Esophagus squamous epithelium (tissue), 5 donors: ENCODE measurements at regions not wholly inside any gene's neighbourhood (a gene's known extent, or its start where the extent isn't known, plus 50 kb on each side); places are given as distances from the start of the nearest gene placed in this dataset.

ENCODE experiments used
- DNase-seq: peaks from one replicate; lab custom pipeline; 2025; lab: John Stamatoyannopoulos, UW
- H3K27ac ChIP-seq, 4 donors: fragments of 200-600 bp; sonication (generic); one replicate each; pipeline ENCODE4 v1.5.1; 2016 to 2019; ENCODE audit warnings: mild to moderate bottlenecking in 1 of 4
- H3K27me3 ChIP-seq, 4 donors: fragments of 200-600 bp; sonication (generic); 1 replicate in 3 of 4; 2 replicates in 1 of 4; pipeline versions ENCODE4 v1.5.1 to v1.6.0; 2017 to 2021; ENCODE audit warnings: antibody characterized with exemption in 1 of 4
- H3K36me3 ChIP-seq, 3 donors: fragments of 200-600 bp; sonication (generic); one replicate each; pipeline ENCODE4 v1.5.1; 2016 to 2019
- H3K4me1 ChIP-seq, 3 donors: fragments of 200-600 bp; sonication (generic); one replicate each; pipeline ENCODE4 v1.5.1; 2017 to 2019
- H3K4me3 ChIP-seq, 4 donors: fragments of 200-600 bp; sonication (generic); 1 replicate in 3 of 4; 2 replicates in 1 of 4; pipeline ENCODE4 v1.5.1; 2016 to 2019; ENCODE audit warnings: mild to moderate bottlenecking in 2 of 4, moderate library complexity in 1 of 4
- H3K9me3 ChIP-seq, 3 donors: fragments of 200-600 bp; sonication (generic); one replicate each; pipeline ENCODE4 v1.5.1; 2016 to 2019
- CTCF ChIP-seq, 6 experiments: fragments of 450-650 bp in 4 of 6; fragments of 200-600 bp in 2 of 6; sonication (generic) in 2 of 6; IDR thresholded peaks; one replicate each; pipeline ENCODE4 v1.5.1; 2016 to 2019; ENCODE audit warnings: antibody characterized with exemption in 6 of 6, mild to moderate bottlenecking in 4 of 6, moderate library complexity in 4 of 6
- POLR2A ChIP-seq, 4 donors: fragments of 450-650 bp; IDR thresholded peaks; one replicate each; pipeline ENCODE4 v1.6.1; 2017; ENCODE audit warnings: antibody characterized with exemption in 4 of 4, mild to moderate bottlenecking in 4 of 4, moderate library complexity in 3 of 4
- WGBS, 2 donors: methylation state at CpG; one replicate each; pipeline ENCODE4 v1.1.5; 2018; 5-methylcytosine and 5-hydroxymethylcytosine counted together
- intact Hi-C: fragments of 100-400 bp; cut with DNase I; formaldehyde crosslinking; loops from one replicate; pipeline ENCODE4 v1.15.0; 2022
- donor health status: DM: yes; HTN: yes; CAD: no.

GRCh38 chr2:147456779-147457178, 388.1 kb upstream of the ACVR2A start:
- H3K36me3 ChIP-seq = no peaks in the 10 kb centered on the region
- intact Hi-C loops = no loop called here
- WGBS, 2 donors = 71 to 96% methylated on average over 2 of the region's 2 CpGs
- no peak for TF ChIP-seq POLR2A (IDR thresholded peaks at IDR 0.05)
- TF ChIP-seq CTCF (IDR thresholded peaks at IDR 0.05) = no peak
- H3K4me3 ChIP-seq = no peak overlapping the region
- no peaks in the 10 kb centered on the region for H3K9me3 ChIP-seq
- DNase-seq = no peak
- no peaks in the 10 kb centered on the region for H3K27me3 ChIP-seq
- H3K27ac ChIP-seq = no peak overlapping the region
- no peaks in the 10 kb centered on the region for H3K4me1 ChIP-seq

GRCh38 chr2:147451902-147452515, 392.8 kb upstream of the ACVR2A start:
- peak overlapping the region in 1 of 4 donors; percentile 7 for H3K27ac ChIP-seq
- TF ChIP-seq CTCF (IDR thresholded peaks at IDR 0.05) = no peak
- TF ChIP-seq POLR2A (IDR thresholded peaks at IDR 0.05) = no peak
- H3K4me1 ChIP-seq = peaks cover 0 to 9% (median 0%) of the 10 kb centered on the region in 3 donors
- no peaks in the 10 kb centered on the region for H3K9me3 ChIP-seq
- DNase-seq = no peak
- 52 to 81% methylated on average over 2 to 3 of the region's 3 CpGs for WGBS, 2 donors
- H3K36me3 ChIP-seq = no peaks in the 10 kb centered on the region
- intact Hi-C loops = no loop called here
- H3K27me3 ChIP-seq = no peaks in the 10 kb centered on the region
- no peak overlapping the region for H3K4me3 ChIP-seq

GRCh38 chr2:147450661-147451510, 393.9 kb upstream of the ACVR2A start:
- no peak for DNase-seq
- H3K4me1 ChIP-seq = peaks cover 0 to 9% (median 0%) of the 10 kb centered on the region in 3 donors

GRCh38 chr2:147449323-147449991, 395.4 kb upstream of the ACVR2A start:
- H3K36me3 ChIP-seq = no peaks in the 10 kb centered on the region
- no peak for DNase-seq
- intact Hi-C loops = no loop called here
- no peaks in the 10 kb centered on the region for H3K9me3 ChIP-seq
- peaks cover 0 to 9% (median 0%) of the 10 kb centered on the region in 3 donors for H3K4me1 ChIP-seq
- no peak overlapping the region for H3K27ac ChIP-seq
- TF ChIP-seq POLR2A (IDR thresholded peaks at IDR 0.05) = no peak
- TF ChIP-seq CTCF (IDR thresholded peaks at IDR 0.05) = no peak
- no peak overlapping the region for H3K4me3 ChIP-seq
- WGBS, 2 donors = 35 to 43% methylated on average over 7 of the region's 7 CpGs
- no peaks in the 10 kb centered on the region for H3K27me3 ChIP-seq

More at GRCh38 chr2:147450661-147451510, 393.9 kb upstream of the ACVR2A start:
- Histone ChIP-seq H3K9me3 (no peaks in the 10 kb centered on the region), H3K27me3 (no peaks in the 10 kb centered on the region), H3K36me3 (no peaks in the 10 kb centered on the region), H3K27ac (no peak overlapping the region), H3K4me3 (no peak overlapping the region)
- TF ChIP-seq CTCF (IDR thresholded peaks at IDR 0.05) (no peak), POLR2A (IDR thresholded peaks at IDR 0.05) (no peak)
- intact Hi-C loops = no loop called here
- 67 to 84% methylated on average over 4 of the region's 4 CpGs for WGBS, 2 donors

- H3K27ac ChIP-seq = no peak overlapping the region
Observed at GRCh38 chr2:147442816-147443215, 402.0 kb upstream of the ACVR2A start.

More at GRCh38 chr2:147442816-147443215, 402.0 kb upstream of the ACVR2A start:
- Histone ChIP-seq H3K4me3 (no peak overlapping the region), H3K27me3 (no peaks in the 10 kb centered on the region), H3K4me1 (no peaks in the 10 kb centered on the region), H3K36me3 (no peaks in the 10 kb centered on the region), H3K9me3 (no peaks in the 10 kb centered on the region)
- TF ChIP-seq CTCF (IDR thresholded peaks at IDR 0.05) = no peak
- TF ChIP-seq POLR2A (IDR thresholded peaks at IDR 0.05) = no peak
- 70 to 89% methylated on average over 2 to 3 of the region's 3 CpGs for WGBS, 2 donors
- intact Hi-C loops = no loop called here
- DNase-seq = no peak
